ENCODE measurements at regions not wholly inside any gene's neighbourhood (a gene's known extent, or its start where the extent isn't known, plus 50 kb on each side); places are given as distances from the start of the nearest gene placed in this dataset.

DNA sequence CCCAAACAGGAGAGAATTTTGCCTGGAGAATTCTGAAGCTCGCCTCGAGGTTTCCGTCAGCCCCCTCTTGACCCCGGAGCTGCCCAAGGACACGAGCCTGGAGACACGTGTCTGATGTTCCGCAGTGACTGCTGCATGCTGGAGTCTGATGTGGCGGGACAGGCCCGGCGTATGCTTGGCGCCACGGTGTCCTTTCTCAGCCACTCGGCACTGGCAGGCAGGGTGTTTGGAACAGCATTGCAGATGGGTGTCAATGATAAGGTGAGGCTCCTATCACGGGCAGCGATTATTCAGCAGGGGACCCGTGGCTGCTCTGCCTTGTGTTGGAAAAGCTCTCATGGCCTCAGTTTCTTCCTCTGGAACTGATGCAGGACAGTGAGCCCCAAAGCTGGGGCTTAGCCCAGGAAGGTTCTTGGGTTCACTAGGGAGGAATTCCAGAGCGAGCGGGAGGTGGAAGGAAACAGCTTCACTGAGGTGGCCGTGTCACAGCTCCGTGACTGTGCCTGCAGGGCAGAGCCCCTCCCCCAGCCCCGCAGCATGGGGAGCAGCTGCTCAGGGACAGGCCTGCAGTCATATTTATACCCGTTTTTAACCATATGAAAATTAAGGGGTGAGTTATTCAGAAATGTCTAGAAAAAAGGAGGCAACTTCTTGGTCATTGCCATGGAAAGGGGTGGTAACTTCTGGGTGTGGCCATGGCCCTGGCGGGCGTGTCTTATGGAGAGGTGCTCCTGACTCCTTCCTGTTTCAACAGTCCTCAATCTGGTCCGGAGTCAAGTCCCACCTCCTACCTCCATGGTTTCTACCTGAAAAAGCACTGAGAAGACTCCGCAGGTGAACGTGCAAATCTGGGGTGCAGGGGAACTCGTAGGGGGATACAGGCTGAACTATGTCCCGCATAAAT lies 123.4 kb downstream of the SIK1 start:
- DNase-seq (ENCODE audit: low read depth, low spot score), result no peak

GRCh38 chr21:43302769-43303168 lies 124.2 kb downstream of the SIK1 start:
- DNase-seq (ENCODE audit: low read depth, low spot score), result no peak

DNA sequence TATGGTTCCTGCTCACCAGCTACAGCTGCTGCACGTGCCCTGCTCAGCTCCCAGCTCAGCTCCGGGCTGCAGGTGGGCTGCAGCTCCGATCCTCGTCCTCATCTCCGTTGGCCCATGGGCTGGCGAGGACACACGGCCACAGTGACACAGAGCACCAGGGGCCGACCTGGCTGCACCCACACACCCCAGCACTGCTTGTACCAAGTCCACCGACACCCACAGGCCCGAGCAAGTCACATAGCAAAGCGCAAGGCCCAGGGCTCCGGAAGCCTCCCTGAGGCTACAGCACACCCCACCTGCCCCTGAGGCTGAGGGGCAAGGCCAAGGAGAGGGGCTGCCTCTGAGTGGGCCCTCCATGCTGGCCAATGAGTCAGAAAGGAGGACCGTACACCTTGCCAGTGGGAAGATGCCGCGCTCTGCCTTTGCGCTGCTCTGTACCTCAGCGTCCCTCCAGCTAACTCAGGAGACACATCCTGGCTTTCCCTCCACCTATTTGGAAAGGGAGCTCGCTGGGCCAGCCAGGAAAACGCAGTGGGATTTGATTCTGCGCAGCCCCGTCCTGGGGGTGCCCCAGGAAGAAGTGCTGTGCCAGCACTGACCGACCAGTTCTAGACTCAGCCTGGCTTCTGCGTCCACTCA lies 124.8 kb downstream of the SIK1 start:
- DNase-seq (ENCODE audit: low read depth, low spot score), result no peak

DNA sequence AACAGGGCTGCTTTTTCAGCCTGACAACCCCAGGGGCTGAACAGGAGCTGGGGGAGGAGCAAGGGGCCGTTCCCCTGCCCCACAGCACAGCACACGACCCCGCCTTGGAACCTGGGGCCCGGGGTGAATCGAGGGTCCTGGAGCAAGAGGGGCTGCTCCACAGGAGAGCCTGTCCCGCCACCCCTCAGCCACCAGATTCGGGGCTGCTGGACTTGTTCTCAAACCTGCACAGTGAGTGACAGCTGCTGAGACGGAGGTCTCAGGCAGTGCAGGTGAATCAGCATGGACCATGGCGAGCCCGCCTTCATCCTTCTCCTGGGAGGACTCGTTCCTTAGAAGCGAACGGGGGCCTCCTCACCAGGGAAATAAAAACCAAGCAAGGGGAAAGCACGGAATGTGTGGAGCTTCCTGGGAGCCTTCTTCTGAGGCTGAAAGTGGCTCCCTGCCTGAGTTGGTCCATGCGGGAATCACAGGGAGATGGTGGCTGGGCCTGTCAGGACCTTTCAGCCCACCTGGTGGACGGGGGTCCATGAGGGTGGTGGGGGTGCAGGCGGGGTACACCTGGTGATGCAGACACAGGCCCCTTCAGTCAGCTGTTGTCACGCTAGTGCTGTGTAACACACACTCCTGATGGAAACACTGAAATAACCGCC lies 125.4 kb downstream of the SIK1 start:
- DNase-seq (ENCODE audit: low read depth, low spot score), result no peak

GRCh38 chr21:43300496-43301408 lies 126.2 kb downstream of the SIK1 start:
- DNase-seq (ENCODE audit: low read depth, low spot score), result no peak

DNA sequence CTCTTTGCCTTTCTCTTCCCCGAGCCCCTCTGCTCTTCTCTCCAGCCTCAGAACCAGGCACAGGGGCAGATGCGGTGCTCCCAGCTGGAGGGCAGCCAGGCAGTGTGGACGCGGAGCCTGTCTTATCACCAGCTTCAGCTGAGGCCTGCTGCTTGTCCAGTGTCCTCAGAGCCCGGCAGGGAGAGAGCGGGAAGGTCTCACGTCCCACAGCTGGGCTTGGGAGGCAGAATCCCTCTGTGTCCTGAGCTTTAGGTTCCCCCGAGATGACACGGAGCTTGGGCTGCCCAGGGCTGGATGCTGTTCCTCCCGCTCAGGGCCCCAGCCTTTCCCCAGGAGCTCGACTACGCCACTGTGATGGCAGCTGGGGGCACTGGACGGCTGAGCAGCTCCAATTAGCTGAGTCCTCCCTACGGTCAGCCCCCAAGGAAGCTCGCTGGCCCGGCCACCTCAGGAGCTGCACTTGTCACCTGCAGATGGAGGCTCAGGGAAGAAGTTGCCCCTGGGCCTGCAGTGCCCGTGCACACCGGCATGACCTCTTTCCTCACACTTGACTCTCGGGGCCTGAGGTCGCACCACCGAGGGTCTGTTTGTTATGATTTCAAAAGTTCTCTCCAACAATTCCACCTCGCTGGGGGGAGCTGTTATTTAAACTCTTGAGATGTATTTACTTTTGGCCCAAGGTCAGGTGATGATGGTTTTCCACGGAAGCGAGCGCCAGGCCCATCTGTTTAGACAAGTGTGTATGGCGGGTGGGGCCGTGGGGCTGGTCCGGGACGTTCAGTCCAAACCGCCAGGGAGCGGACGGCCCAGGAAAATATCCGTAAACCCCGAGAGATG lies 127.3 kb downstream of the SIK1 start:
- no peak for DNase-seq (ENCODE audit: low read depth, low spot score)

DNA sequence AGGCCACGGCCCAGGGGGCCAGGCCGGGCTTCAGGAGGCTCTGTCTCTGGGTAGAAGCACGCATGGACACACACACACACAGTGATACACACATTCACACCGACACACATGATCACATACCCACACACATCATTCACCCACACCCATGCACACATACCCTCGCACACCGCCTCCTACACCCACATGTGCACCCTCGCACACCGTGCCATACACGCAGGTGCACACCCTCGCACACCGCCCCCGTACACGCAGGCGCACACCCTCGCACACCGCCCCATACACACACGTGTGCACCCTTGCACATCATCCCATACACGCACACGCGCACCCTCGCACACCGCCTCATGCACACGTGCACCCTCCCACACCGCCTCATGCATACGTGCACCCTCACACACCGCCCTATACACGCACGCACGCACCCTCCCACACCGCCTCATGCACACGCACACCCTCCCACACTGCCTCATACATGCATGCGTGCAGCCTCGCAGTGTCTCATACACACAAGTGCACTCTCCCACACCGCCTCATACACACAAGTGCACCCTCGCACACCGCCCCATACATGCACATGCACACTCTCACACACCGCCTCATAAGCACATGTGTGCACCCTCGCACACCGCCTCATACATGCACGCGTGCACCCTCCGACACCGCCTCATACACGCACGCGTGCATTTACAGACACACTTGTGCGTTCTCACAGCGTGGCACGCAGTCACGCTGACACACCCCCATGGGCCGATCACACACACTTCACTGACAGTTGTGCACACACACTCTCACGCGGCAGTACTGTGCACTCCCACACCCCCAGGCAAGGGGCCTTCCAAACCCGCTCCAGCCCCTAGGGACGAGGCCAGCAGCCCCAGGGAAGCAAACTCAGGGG lies 128.1 kb downstream of the SIK1 start:
- DNase-seq (ENCODE audit: low read depth, low spot score), result no peak

- DNase-seq (ENCODE audit: low read depth, low spot score), result no peak
These were observed 128.9 kb downstream of the SIK1 start for GRCh38 chr21:43297989-43298388.

GRCh38 chr21:43297391-43297981 lies 128.7 kb downstream of the CRYAA start:
- DNase-seq (ENCODE audit: low read depth, low spot score), result no peak

DNA sequence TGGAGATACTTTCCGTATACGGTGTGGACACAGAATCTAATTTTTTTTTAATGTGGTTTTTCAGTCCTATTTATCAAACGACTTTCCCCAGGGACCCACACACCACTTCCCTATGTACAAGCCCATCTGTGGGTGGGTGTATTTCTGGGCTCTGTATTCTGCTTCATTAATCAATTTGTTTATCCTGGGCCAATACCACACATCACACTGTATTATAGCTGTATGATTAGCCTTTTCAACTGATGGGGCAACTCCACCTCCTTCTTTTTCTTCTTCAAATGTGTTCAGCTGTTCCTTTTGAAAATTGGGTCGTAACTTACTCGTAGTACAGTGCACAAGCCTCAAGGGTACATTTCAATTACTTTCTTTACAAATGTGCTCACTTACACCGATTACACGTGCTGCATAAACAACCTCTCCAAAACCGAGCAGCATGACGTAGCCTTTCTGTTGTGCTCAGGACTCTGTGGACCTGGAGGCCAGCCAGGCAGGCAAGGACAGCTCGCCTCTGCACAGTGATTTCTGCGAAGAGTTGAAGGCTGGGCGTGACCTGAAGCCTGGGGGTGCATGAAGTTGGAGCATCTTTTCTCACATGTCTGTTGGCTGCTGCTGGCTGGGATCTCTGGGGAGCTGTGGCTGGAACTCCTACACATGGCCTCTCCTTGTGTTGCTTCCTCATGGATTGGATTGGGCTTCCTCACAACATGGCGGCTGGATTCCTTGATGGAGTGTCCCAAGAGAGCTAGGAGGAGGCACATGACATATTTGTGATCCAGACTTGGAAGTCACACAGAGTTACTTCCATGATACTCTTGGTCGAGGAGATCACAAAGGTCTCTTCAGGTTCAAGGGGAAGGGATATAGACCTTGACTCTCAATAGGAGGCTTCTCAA lies 126.5 kb downstream of the CRYAA start:
- no peak for DNase-seq (ENCODE audit: low read depth, low spot score)

DNA sequence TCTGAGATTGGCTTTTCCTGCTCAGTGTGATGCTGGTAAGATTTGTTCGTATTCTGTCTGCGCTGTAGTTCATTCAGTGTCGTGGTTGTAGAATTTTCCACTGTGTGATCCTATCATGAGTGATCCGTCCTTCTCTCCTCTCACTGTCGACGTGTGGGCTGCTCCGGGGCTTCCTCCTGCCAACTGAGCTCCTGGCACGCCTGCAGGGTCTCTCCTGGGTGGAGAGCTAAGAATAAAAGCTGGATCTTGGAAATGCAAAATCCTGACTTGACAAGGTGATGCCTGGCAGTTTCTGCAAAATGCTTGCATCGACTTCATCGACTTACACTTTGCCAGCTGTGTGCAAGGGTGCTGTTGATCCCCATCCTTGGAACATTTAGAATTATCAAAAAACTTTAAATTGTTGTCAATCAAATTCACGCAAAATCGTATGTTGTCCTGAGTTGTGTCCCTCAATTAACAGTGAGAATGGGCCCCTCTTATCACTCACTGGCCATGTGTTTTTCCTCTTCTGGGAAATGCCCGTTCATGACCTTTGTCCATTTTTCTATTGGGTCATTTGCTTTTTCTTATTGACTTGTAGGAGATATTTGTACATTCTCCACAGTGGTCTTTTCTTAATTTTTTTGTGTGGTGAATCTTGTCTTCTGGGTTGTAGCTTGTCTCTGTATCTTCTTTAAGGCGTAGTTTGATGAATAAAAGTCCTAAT lies 125.5 kb downstream of the CRYAA start:
- no peak for DNase-seq (ENCODE audit: low read depth, low spot score)

DNA sequence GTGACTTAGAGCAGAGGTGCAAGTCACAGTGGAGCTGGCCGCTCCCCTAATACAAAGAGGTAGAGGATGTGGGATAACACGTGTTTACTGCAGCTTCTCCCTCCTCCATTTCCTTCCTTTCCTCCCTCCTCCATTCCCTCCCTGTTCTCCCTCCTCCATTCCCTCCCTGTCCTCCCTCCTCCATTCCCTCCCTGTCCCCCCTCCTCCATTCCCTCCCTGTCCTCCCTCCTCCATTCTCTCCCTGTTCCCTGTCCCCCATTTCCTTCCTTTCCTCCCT lies 124.0 kb downstream of the CRYAA start:
- no peak for DNase-seq (ENCODE audit: low read depth, low spot score)

- DNase-seq (ENCODE audit: low read depth, low spot score), result no peak
These were observed 123.4 kb downstream of the CRYAA start for GRCh38 chr21:43292041-43292865.

DNA sequence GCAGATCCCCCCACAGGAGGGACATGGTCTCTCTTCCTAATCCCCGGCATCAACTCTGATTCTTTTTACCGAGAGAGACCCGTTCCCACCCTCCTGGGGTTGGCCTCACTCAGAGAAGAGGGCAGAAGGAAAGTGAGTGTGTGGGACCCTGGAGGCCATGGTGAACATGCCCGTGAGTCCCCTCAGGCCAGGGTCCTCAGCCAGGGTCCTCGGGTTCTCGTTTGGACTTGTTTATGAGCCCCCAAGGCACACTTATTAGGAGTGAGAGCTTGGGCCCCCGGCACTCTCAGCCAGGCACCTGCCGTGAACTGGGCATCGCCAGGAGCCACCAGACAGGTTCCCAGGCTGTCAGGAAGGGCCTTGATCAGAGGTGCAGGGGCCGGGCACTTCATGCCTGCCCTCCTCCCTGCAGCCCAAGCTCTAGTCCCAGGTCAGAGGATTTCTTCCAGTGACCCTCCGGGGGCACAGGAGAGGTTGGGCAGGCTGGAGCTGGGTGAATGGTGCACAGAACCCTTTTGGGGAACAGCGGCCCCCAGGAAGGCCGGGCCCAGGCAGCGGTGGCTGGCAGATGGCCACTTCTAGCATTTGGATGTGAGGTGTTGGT lies 122.6 kb downstream of the CRYAA start:
- no peak for DNase-seq (ENCODE audit: low read depth, low spot score)

- no peak for DNase-seq (ENCODE audit: low read depth, low spot score)
These were observed 121.9 kb downstream of the CRYAA start for GRCh38 chr21:43290421-43291346.

Data from pulmonary artery endothelial cell (primary cell).